ENCODE measurements at regions not wholly inside any gene's neighbourhood (a gene's known extent, or its start where the extent isn't known, plus 50 kb on each side); places are given as distances from the start of the nearest gene placed in this dataset.
"Not testable (repeated sequence)": the region's sequence is repeated elsewhere in the genome, so short reads cannot be mapped to it uniquely, and the experiment has no call there.

- H3K36me3 ChIP-seq (ENCODE audit: low read depth, low read length) = no peaks in the 10 kb centered on the region
- no peak overlapping the region for H3K27ac ChIP-seq (ENCODE audit: low read length)
- no peak overlapping the region for H3K4me2 ChIP-seq (ENCODE audit: low read length)
- BruUV-seq (replicated peaks) = no TSS peak
- no peaks in the 10 kb centered on the region for H3K9me2 ChIP-seq (replicated peaks; ENCODE audit: low read length)
- POLR2A ChIA-PET (ENCODE audit: unreplicated experiment) = no interaction called here
- no peaks in the 10 kb centered on the region for H3F3A ChIP-seq (ENCODE audit: low read length, unreplicated experiment)
- H3K9ac ChIP-seq (ENCODE audit: low read length) = no peak overlapping the region
- no peak overlapping the region for H3K4me3 ChIP-seq (ENCODE audit: low read length)
- H3K4me1 ChIP-seq (ENCODE audit: insufficient read depth, low read length) = no peaks in the 10 kb centered on the region
- TF ChIP-seq EZH2 (IDR thresholded peaks at IDR 0.05; ENCODE audit: low read length, unreplicated experiment) = no peak
- TF ChIP-seq CTCF (conservative IDR thresholded peaks at IDR 0.05; ENCODE audit: low read depth, low read length) = no peak
- TF ChIP-seq EZH2phosphoT487 (IDR thresholded peaks at IDR 0.05; ENCODE audit: borderline replicate concordance, low read length) = no peak
- intact Hi-C loops (cut with micrococcal nuclease) = no loop called here
- no peaks in the 10 kb centered on the region for H3K9me3 ChIP-seq (ENCODE audit: low read length)
- H3K79me2 ChIP-seq (ENCODE audit: low read length) = no peaks in the 10 kb centered on the region
- H2AFZ ChIP-seq (ENCODE audit: low read length) = no peak overlapping the region
- H4K20me1 ChIP-seq (ENCODE audit: low read length) = no peaks in the 10 kb centered on the region
- ATAC-seq = no peak
- H3K27me3 ChIP-seq (ENCODE audit: low read length) = no peaks in the 10 kb centered on the region
- DNase-seq = no peak
- CTCF ChIA-PET = no interaction called here
Measured at GRCh38 chr14:44392984-44393383, 114.1 kb downstream of the FSCB start.

- Histone ChIP-seq H3K36me3 (ENCODE audit: low read depth, low read length) (no peaks in the 10 kb centered on the region), H3K27ac (ENCODE audit: low read length) (no peak overlapping the region), H3K9me2 (replicated peaks; ENCODE audit: low read length) (no peaks in the 10 kb centered on the region), H2AFZ (ENCODE audit: low read length) (no peak overlapping the region), H3K4me3 (ENCODE audit: low read length) (no peak overlapping the region), H3K9me3 (ENCODE audit: low read length) (no peaks in the 10 kb centered on the region), H3K79me2 (ENCODE audit: low read length) (no peaks in the 10 kb centered on the region), H3F3A (ENCODE audit: low read length, unreplicated experiment) (no peaks in the 10 kb centered on the region), H3K9ac (ENCODE audit: low read length) (no peak overlapping the region), H3K4me1 (ENCODE audit: insufficient read depth, low read length) (no peaks in the 10 kb centered on the region), H3K4me2 (ENCODE audit: low read length) (no peak overlapping the region), H4K20me1 (ENCODE audit: low read length) (no peaks in the 10 kb centered on the region), H3K27me3 (ENCODE audit: low read length) (no peaks in the 10 kb centered on the region)
- no peak for TF ChIP-seq EZH2phosphoT487 (IDR thresholded peaks at IDR 0.05; ENCODE audit: borderline replicate concordance, low read length)
- ATAC-seq = no peak
- no TSS peak for BruUV-seq (replicated peaks)
- no peak for DNase-seq
- CTCF ChIA-PET = no interaction called here
- intact Hi-C loops (cut with micrococcal nuclease) = no loop called here
- POLR2A ChIA-PET (ENCODE audit: unreplicated experiment) = no interaction called here
Measured at GRCh38 chr14:44388306-44388705, 118.8 kb downstream of the FSCB start.

- H3K27ac ChIP-seq (ENCODE audit: low read length) = no peak overlapping the region
- no peaks in the 10 kb centered on the region for H4K20me1 ChIP-seq (ENCODE audit: low read length)
- no peak for ATAC-seq
- no peak for DNase-seq
- H3K79me2 ChIP-seq (ENCODE audit: low read length) = no peaks in the 10 kb centered on the region
- no peaks in the 10 kb centered on the region for H3F3A ChIP-seq (ENCODE audit: low read length, unreplicated experiment)
- no peaks in the 10 kb centered on the region for H3K9me2 ChIP-seq (replicated peaks; ENCODE audit: low read length)
- POLR2A ChIA-PET (ENCODE audit: unreplicated experiment) = no interaction called here
- no peak overlapping the region for H3K4me3 ChIP-seq (ENCODE audit: low read length)
- intact Hi-C loops (cut with micrococcal nuclease) = no loop called here
- H3K9ac ChIP-seq (ENCODE audit: low read length) = no peak overlapping the region
- H3K9me3 ChIP-seq (ENCODE audit: low read length) = no peaks in the 10 kb centered on the region
- no peak overlapping the region for H2AFZ ChIP-seq (ENCODE audit: low read length)
- no peak for TF ChIP-seq EZH2phosphoT487 (IDR thresholded peaks at IDR 0.05; ENCODE audit: borderline replicate concordance, low read length)
- no TSS peak for BruUV-seq (replicated peaks)
- no peaks in the 10 kb centered on the region for H3K4me1 ChIP-seq (ENCODE audit: insufficient read depth, low read length)
- no peaks in the 10 kb centered on the region for H3K36me3 ChIP-seq (ENCODE audit: low read depth, low read length)
- CTCF ChIA-PET = interaction anchor here (0.6 kb wide), 1 partner anchor 274 kb away, joined by 3 read pairs; no protein-coding TSS in a partner anchor
- no peaks in the 10 kb centered on the region for H3K27me3 ChIP-seq (ENCODE audit: low read length)
- no peak overlapping the region for H3K4me2 ChIP-seq (ENCODE audit: low read length)
Measured at GRCh38 chr14:44385906-44386305, 121.2 kb downstream of the FSCB start.

GRCh38 chr14:44385296-44385695, 121.8 kb downstream of the FSCB start:
- H3K4me2 ChIP-seq (ENCODE audit: low read length); H3K9me2 ChIP-seq (replicated peaks; ENCODE audit: low read length); H4K20me1 ChIP-seq (ENCODE audit: low read length); H3K36me3 ChIP-seq (ENCODE audit: low read depth, low read length); H3K27me3 ChIP-seq (ENCODE audit: low read length); H3F3A ChIP-seq (ENCODE audit: low read length, unreplicated experiment); intact Hi-C loops (cut with micrococcal nuclease); H3K4me3 ChIP-seq (ENCODE audit: low read length); H3K27ac ChIP-seq (ENCODE audit: low read length); BruUV-seq (replicated peaks); H2AFZ ChIP-seq (ENCODE audit: low read length); DNase-seq; H3K9ac ChIP-seq (ENCODE audit: low read length); H3K9me3 ChIP-seq (ENCODE audit: low read length); H3K79me2 ChIP-seq (ENCODE audit: low read length); POLR2A ChIA-PET (ENCODE audit: unreplicated experiment); H3K4me1 ChIP-seq (ENCODE audit: insufficient read depth, low read length); ATAC-seq: not testable (repeated sequence)
- CTCF ChIA-PET = interaction anchor here (0.6 kb wide), 1 partner anchor 275 kb away, joined by 3 read pairs; no protein-coding TSS in a partner anchor

GRCh38 chr14:44384601-44385293, 122.3 kb downstream of the FSCB start:
- POLR2A ChIA-PET (ENCODE audit: unreplicated experiment); H3K9ac ChIP-seq (ENCODE audit: low read length); BruUV-seq (replicated peaks); H4K20me1 ChIP-seq (ENCODE audit: low read length); intact Hi-C loops (cut with micrococcal nuclease); ATAC-seq; H2AFZ ChIP-seq (ENCODE audit: low read length); H3K4me3 ChIP-seq (ENCODE audit: low read length); H3K9me2 ChIP-seq (replicated peaks; ENCODE audit: low read length); H3K9me3 ChIP-seq (ENCODE audit: low read length); DNase-seq; H3K36me3 ChIP-seq (ENCODE audit: low read depth, low read length); H3K27me3 ChIP-seq (ENCODE audit: low read length); H3K79me2 ChIP-seq (ENCODE audit: low read length); H3K27ac ChIP-seq (ENCODE audit: low read length); H3K4me2 ChIP-seq (ENCODE audit: low read length); CTCF ChIA-PET; H3K4me1 ChIP-seq (ENCODE audit: insufficient read depth, low read length); H3F3A ChIP-seq (ENCODE audit: low read length, unreplicated experiment): not testable (repeated sequence)

All from PC-3 (cell line).